CD4-positive, CD25-positive, alpha-beta regulatory T cell (primary cell): ENCODE measurements at regions not wholly inside any gene's neighbourhood (a gene's known extent, or its start where the extent isn't known, plus 50 kb on each side); places are given as distances from the start of the nearest gene placed in this dataset.

ENCODE experiments used
- ATAC-seq, 2 donors: fragments of 150-1000 bp; cut with Tn5 transposase; one replicate each; pipeline ENCODE4 v1.10.0; 2021; ENCODE audit warnings: low read depth in 2 of 2, moderate number of reproducible peaks in 2 of 2, moderate library complexity in 1 of 2
- DNase-seq, 3 donors: peaks; one replicate each; pipeline versions ENCODE4 v3.0.0 to v3.0.0-alpha.2; 2012 to 2022; ENCODE audit warnings: mixed read lengths in 1 of 3
- H3K27ac ChIP-seq: one replicate; pipeline ENCODE4 v1.7.0; 2013; ENCODE audit warnings: mild to moderate bottlenecking, low read length; ENCODE audit not compliant: insufficient read depth, poor library complexity, severe bottlenecking
- H3K27me3 ChIP-seq: one replicate; pipeline ENCODE4 v1.7.0; 2013; ENCODE audit warnings: low read length; ENCODE audit not compliant: control insufficient read depth, insufficient read depth
- H3K36me3 ChIP-seq: one replicate; pipeline ENCODE4 v1.7.0; 2013; ENCODE audit warnings: mild to moderate bottlenecking, low read length, moderate library complexity; ENCODE audit not compliant: control insufficient read depth, insufficient read depth
- H3K4me1 ChIP-seq: 2 replicates; pipeline ENCODE4 v1.7.0; 2013; ENCODE audit warnings: mild to moderate bottlenecking, low read length; ENCODE audit not compliant: insufficient read depth, control insufficient read depth, poor library complexity, severe bottlenecking
- H3K4me3 ChIP-seq: one replicate; pipeline ENCODE4 v1.7.0; 2013; ENCODE audit warnings: low read depth, mild to moderate bottlenecking, low read length, moderate library complexity
- H3K9me3 ChIP-seq, 2 experiments: 1 replicate in 1 of 2; 2 replicates in 1 of 2; pipeline ENCODE4 v1.7.0; 2013; ENCODE audit warnings: low read length in 2 of 2, mild to moderate bottlenecking in 1 of 2, moderate library complexity in 1 of 2; ENCODE audit not compliant: control insufficient read depth in 2 of 2
- H3K27ac Mint-ChIP-seq, 3 donors: one replicate each; pipeline ENCODE4 v1.8.0; 2020 to 2022; ENCODE audit warnings: mild to moderate bottlenecking in 3 of 3, mixed read lengths in 3 of 3, moderate library complexity in 2 of 3
- H3K27me3 Mint-ChIP-seq: one replicate; pipeline ENCODE4 v1.8.0; 2022; ENCODE audit warnings: mild to moderate bottlenecking, mixed read lengths
- H3K36me3 Mint-ChIP-seq: one replicate; pipeline ENCODE4 v1.8.0; 2020; ENCODE audit warnings: mixed read lengths
- H3K4me1 Mint-ChIP-seq, 4 donors: one replicate each; pipeline ENCODE4 v1.8.0; 2020 to 2022; ENCODE audit warnings: mixed read lengths in 4 of 4, mild to moderate bottlenecking in 1 of 4
- H3K4me3 Mint-ChIP-seq, 4 donors: one replicate each; pipeline ENCODE4 v1.8.0; 2020 to 2022; ENCODE audit warnings: mild to moderate bottlenecking in 4 of 4, mixed read lengths in 4 of 4, moderate library complexity in 3 of 4
- H3K9me3 Mint-ChIP-seq, 7 donors: one replicate each; pipeline ENCODE4 v1.8.0; 2020 to 2022; ENCODE audit warnings: mixed read lengths in 7 of 7, mild to moderate bottlenecking in 3 of 7, moderate library complexity in 2 of 7

- Mint-ChIP-seq H3K27me3 (no peaks in the 10 kb centered on the region), H3K36me3 (no peaks in the 10 kb centered on the region), H3K27ac (no peak overlapping the region), H3K9me3 (peaks cover 0 to 2% (median 0%) of the 10 kb centered on the region in 7 donors), H3K4me3 (no peak overlapping the region), H3K4me1 (no peaks in the 10 kb centered on the region)
- Histone ChIP-seq H3K4me3 (no peak overlapping the region), H3K27me3 (no peaks in the 10 kb centered on the region), H3K9me3 (no peaks in the 10 kb centered on the region), H3K27ac (no peak overlapping the region), H3K4me1 (no peaks in the 10 kb centered on the region), H3K36me3 (no peaks in the 10 kb centered on the region)
- no peak for DNase-seq
- ATAC-seq = no peak
These were observed 91.5 kb upstream of the WASF3 start for GRCh38 chr13:26465954-26466353.

- Mint-ChIP-seq H3K4me1 (no peaks in the 10 kb centered on the region), H3K27me3 (no peaks in the 10 kb centered on the region), H3K9me3 (peaks cover 0 to 2% (median 0%) of the 10 kb centered on the region in 7 donors), H3K27ac (no peak overlapping the region), H3K36me3 (no peaks in the 10 kb centered on the region), H3K4me3 (no peak overlapping the region)
- ATAC-seq (no peak), DNase-seq (no peak)
- H3K27me3 ChIP-seq = no peaks in the 10 kb centered on the region
- no peak overlapping the region for H3K27ac ChIP-seq
- no peaks in the 10 kb centered on the region for H3K36me3 ChIP-seq
- no peak overlapping the region for H3K4me3 ChIP-seq
- H3K4me1 ChIP-seq = no peaks in the 10 kb centered on the region
- no peaks in the 10 kb centered on the region for H3K9me3 ChIP-seq
These were observed 89.2 kb upstream of the WASF3 start for GRCh38 chr13:26468265-26468801.

DNA sequence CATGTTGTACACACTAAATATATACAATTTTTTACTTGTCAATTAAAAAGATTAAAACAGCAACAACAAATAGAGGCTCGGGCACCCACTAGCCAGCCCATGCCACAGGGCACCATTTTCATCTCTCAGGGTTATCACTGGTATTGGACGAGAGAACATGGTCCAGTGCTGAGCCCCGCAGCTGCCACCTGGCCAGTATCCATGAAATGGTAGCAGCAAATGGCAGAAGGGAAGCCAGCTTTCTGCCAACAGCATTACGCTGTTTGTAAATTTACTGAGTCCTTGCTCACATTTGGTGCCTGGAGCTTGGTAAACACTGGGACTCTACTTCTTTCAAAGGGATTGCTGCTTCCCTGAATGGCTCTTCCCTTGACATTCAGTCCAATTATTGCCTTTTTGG is 87.9 kb upstream of the WASF3 start:
- Mint-ChIP-seq H3K4me3 (no peak overlapping the region), H3K36me3 (no peaks in the 10 kb centered on the region), H3K9me3 (peaks cover 0 to 2% (median 0%) of the 10 kb centered on the region in 7 donors), H3K27ac (no peak overlapping the region), H3K4me1 (no peaks in the 10 kb centered on the region), H3K27me3 (no peaks in the 10 kb centered on the region)
- no peak for DNase-seq
- no peaks in the 10 kb centered on the region for H3K4me1 ChIP-seq
- H3K27ac ChIP-seq = no peak overlapping the region
- H3K36me3 ChIP-seq = no peaks in the 10 kb centered on the region
- ATAC-seq = no peak
- no peak overlapping the region for H3K4me3 ChIP-seq
- H3K27me3 ChIP-seq = no peaks in the 10 kb centered on the region
- H3K9me3 ChIP-seq = no peaks in the 10 kb centered on the region

- no peaks in the 10 kb centered on the region for H3K9me3 ChIP-seq
- no peak overlapping the region for H3K27ac ChIP-seq
- no peak for ATAC-seq
- Mint-ChIP-seq H3K4me3 (no peak overlapping the region), H3K4me1 (peaks cover 0 to 5% (median 0%) of the 10 kb centered on the region in 4 donors), H3K9me3 (peaks cover 0 to 2% (median 0%) of the 10 kb centered on the region in 7 donors), H3K36me3 (no peaks in the 10 kb centered on the region), H3K27me3 (no peaks in the 10 kb centered on the region), H3K27ac (no peak overlapping the region)
- H3K27me3 ChIP-seq = no peaks in the 10 kb centered on the region
- H3K36me3 ChIP-seq = no peaks in the 10 kb centered on the region
- DNase-seq = no peak
- no peaks in the 10 kb centered on the region for H3K4me1 ChIP-seq
- no peak overlapping the region for H3K4me3 ChIP-seq
These were observed 85.7 kb upstream of the WASF3 start for GRCh38 chr13:26471807-26472206.

DNA sequence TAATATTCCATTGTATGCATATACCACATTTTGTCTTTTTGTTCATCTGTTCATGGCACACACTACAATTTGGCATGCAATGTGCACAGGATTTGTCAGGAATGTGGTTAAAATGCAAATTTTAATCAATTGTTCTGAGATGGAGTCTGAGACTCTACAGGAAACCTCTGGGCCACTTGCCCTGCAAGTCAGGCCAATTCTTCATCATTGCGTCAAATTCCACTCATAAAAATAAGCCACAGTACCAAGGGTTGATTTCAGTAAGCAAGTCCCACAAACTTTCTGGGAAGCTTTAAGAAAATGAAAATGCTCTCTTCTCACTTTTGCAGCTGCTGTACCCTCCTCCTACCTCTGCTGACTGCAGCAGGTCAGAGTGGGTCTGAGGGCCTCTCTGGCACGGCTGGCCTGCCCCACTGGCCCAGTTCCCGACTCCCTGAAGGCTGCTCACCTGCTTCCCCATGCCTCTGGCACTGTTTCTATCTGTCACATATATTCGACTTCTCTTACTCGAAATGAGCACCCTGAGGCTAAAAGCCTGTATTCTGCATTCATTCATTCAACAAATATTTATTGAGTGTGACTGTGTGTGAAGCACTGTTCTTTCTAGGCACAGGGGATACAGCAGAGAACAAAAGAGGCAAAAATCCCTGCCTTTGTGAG is 83.8 kb upstream of the WASF3 start:
- H3K4me3 ChIP-seq = no peak overlapping the region
- no peaks in the 10 kb centered on the region for H3K36me3 ChIP-seq
- peaks cover 0 to 5% (median under 1%) of the 10 kb centered on the region in 4 donors for H3K4me1 Mint-ChIP-seq
- no peaks in the 10 kb centered on the region for H3K9me3 ChIP-seq
- H3K27ac ChIP-seq = no peak overlapping the region
- H3K36me3 Mint-ChIP-seq = no peaks in the 10 kb centered on the region
- DNase-seq (no peak), ATAC-seq (no peak)
- H3K27me3 Mint-ChIP-seq = no peaks in the 10 kb centered on the region
- H3K27ac Mint-ChIP-seq = no peak overlapping the region
- no peak overlapping the region for H3K4me3 Mint-ChIP-seq
- H3K27me3 ChIP-seq = no peaks in the 10 kb centered on the region
- no peaks in the 10 kb centered on the region for H3K4me1 ChIP-seq
- peaks cover 0 to 3% (median 0%) of the 10 kb centered on the region in 7 donors for H3K9me3 Mint-ChIP-seq

DNA sequence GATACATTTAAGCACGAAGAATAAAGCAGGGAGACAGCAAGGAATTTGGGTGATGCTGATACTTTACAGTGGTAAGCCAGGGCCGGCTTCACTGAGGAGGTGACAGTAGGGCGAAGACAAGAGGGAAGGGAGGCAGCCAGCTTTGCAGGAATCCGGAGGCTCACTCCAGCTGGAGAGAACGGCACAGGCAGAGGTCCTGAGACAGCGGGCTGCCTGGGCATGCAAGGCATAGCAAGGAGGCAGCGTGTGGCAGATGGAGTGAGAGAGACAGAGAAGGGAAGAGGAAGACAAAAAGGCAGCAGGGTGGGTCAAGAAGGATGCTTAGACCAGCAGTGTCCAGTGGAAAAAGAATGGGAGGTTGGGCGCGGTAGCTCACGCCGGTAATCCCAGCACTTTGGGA is 83.2 kb upstream of the WASF3 start:
- Mint-ChIP-seq H3K27ac (no peak overlapping the region), H3K4me3 (no peak overlapping the region), H3K27me3 (no peaks in the 10 kb centered on the region), H3K9me3 (peaks cover 0 to 3% (median 0%) of the 10 kb centered on the region in 7 donors), H3K36me3 (no peaks in the 10 kb centered on the region), H3K4me1 (peaks cover 0 to 5% (median under 1%) of the 10 kb centered on the region in 4 donors)
- Histone ChIP-seq H3K4me3 (no peak overlapping the region), H3K9me3 (no peaks in the 10 kb centered on the region), H3K36me3 (no peaks in the 10 kb centered on the region), H3K4me1 (no peaks in the 10 kb centered on the region), H3K27me3 (no peaks in the 10 kb centered on the region), H3K27ac (no peak overlapping the region)
- ATAC-seq (no peak), DNase-seq (no peak)

- DNase-seq = no peak
- Mint-ChIP-seq H3K9me3 (peaks cover 0 to 3% (median 0%) of the 10 kb centered on the region in 7 donors), H3K27me3 (no peaks in the 10 kb centered on the region), H3K4me3 (no peak overlapping the region), H3K4me1 (peaks cover 0 to 5% (median under 1%) of the 10 kb centered on the region in 4 donors), H3K36me3 (no peaks in the 10 kb centered on the region), H3K27ac (no peak overlapping the region)
- H3K36me3 ChIP-seq = no peaks in the 10 kb centered on the region
- H3K9me3 ChIP-seq = no peaks in the 10 kb centered on the region
- ATAC-seq = no peak
- no peak overlapping the region for H3K4me3 ChIP-seq
- no peaks in the 10 kb centered on the region for H3K4me1 ChIP-seq
- H3K27ac ChIP-seq = no peak overlapping the region
- H3K27me3 ChIP-seq = no peaks in the 10 kb centered on the region
These were observed 82.0 kb upstream of the WASF3 start for GRCh38 chr13:26475176-26476110.
